HG03439 (cell line): ENCODE measurements at regions not wholly inside any gene's neighbourhood (a gene's known extent, or its start where the extent isn't known, plus 50 kb on each side); places are given as distances from the start of the nearest gene placed in this dataset.

Experiments used
- ATAC-seq: cut with Tn5 transposase; IDR thresholded peaks from one replicate; pipeline ENCODE4 v1.9.1; 2021; ENCODE audit warnings: mild to moderate bottlenecking, moderate library complexity; ENCODE audit not compliant: unreplicated experiment

- no peak for ATAC-seq
Observed at GRCh38 chr5:118692811-118693342, 295.5 kb downstream of the DTWD2 start.

GRCh38 chr5:118687661-118688621, 300.4 kb downstream of the DTWD2 start:
- ATAC-seq: no peak

DNA sequence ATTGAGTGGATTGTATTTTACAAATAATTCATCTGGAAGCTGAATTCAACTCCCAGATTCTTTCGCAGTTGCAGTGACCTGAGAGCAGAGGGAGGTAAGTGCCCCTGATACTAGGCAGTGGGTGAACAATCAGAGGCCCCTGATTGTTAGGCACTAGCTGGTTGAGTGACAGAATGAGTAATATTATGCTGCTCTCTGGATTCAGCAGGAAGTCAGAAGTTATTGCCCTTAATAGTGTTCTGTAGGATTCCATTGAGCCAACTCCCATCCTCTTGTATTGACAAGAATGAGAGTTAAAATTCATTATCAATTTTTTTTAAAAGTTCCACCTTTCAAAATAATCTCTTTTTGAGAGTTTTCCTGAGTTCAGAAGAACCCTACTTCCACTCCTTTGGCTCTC, 301.2 kb downstream of the DTWD2 start:
- no peak for ATAC-seq

DNA sequence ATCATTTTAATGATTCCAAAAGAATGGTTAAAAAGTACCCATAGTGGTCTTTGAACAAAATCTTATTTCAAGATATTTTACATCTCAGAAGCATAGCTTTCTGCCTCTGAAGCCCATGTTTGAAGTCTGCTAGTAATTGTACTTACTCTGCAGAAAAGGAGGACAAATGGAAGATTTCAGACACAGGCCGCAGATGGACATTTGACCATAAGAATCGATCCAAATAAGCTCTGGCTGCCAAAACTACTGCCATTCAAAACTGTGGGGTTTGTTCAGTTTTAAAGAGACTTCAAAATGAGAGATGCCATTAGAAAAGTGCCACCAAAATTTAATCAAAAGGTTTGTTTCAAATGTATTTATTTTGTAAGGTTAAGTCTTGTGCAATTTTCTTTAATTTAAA, 306.7 kb downstream of the DTWD2 start:
- no peak for ATAC-seq

DNA sequence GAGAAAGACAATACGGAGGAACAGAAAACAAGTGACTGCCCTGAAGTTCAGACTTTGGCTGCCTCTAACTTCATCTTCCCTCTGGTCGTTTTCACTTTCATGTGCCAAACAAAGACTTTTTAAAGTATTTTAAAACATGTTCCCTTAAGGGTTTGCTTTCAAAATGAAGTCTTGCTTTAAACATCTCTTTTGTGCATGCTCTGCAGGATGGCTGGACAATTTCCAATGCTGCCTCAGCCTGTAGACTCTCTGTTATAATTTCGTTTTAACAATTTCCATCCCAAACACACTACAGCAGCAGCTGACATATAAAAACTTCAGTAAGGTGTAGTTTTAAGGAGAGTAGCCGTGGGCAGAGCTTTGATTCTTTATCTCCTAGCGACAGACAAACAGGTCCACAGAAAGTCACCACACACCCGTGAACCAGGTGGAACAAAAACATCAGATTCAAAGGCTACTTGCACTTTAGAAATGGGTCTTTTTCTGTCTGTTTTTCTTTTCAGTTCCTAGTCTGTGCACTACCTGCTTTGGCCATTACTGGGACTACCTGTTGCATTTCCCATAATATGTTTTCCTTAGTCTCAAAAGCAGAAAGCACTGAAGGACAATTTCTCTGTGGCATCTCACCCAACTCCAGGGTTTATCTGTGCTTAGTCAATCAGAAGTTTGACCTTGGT, 308.9 kb downstream of the DTWD2 start:
- ATAC-seq: no peak

- no peak for ATAC-seq
Observed at GRCh38 chr5:118678746-118679145, 309.6 kb downstream of the DTWD2 start.

DNA sequence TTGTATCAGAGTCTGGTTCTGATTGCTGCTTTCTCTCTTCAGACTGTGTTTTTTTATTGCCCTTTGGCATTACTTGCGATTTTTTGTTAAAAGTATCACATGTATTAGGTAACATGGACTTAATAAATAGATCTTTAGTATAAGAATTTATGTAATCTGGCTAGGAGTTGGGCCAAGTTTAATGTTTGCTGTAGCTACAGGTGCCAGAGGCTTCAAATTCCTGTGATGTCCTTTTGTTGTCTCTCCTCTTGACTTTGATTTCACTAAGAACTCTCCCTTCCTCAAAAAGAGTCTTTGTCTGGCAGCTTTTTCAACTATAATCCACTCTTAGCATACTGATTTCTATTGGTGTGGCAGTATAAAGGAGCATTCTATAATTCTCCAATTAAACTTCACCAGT, 313.1 kb downstream of the DTWD2 start:
- ATAC-seq: no peak

DNA sequence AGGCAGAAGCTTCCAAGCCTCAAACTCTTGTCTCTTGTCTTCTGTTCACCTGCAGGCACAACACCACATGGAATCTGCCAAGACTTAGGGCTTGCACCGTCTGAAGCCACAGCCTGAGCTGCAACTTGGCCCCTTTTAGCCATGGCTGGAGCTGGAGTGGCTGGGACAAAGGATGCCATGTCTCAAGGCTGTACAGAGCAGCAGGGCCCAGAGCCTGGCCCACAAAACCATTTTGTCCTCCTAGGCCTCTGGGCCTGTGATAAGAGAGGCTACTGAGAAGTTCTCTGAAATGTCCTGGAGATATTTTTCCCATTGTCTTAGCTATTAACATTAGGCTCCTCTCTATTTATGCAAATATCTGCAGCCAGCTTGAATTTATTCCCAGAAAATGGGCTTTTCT, 330.8 kb downstream of the DTWD2 start:
- ATAC-seq: no peak

DNA sequence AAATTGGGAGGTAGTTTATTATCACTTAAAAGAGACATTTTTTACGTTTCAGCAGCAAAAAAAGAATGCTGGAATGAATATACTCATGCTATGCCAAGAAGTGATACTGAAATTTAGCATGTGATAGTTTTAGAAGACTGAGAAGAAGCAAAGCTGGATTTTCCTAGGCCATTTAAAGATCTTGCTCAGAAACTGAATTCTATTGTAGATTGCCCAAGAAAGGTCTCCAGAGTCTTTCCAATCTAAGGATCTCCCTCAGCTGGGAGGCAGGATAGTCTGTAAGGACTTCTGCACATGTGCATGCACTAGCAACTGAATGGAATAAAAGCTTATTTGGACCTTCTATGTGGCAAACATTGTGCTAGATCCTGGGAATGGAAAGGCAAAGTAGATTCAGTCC, 334.5 kb downstream of the DTWD2 start:
- no peak for ATAC-seq

DNA sequence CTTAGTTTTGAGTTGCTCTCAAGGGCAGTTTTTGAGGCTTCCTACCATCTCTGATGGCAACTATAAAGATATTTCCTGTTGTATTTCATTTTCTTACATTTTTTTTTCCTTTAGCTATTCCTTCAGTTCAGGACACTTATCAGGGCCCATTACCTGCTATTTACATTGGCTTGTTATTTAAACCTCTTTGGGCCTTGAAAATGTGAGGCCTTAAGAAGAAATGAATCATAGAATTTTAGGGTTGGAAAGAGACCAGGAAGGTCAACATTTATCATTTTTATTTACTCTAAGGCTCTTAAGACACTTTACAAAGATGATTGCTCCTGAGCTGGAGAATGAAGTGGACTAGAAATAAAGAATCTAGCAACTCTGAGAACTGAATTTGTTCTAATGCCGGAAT, 335.2 kb downstream of the DTWD2 start:
- no peak for ATAC-seq

DNA sequence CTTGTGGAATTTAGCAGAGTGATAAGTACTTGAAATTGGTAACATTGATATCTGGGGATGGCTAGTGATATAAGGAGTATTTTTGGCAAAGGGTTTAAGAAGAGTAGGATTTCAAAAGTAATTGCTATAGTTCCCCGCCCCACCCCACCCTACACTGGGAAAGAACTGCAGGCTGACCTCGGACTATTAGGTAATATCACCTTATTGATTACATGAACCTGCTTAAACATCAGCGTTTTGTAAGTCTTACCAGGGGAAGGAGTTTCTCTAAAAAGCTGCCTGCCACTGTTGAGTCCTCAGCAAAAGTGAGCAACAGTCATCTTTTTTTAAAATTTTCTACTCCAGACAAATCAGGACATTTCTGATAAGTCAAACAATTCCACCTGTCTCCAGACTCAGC, 337.3 kb downstream of the DTWD2 start:
- no peak for ATAC-seq

DNA sequence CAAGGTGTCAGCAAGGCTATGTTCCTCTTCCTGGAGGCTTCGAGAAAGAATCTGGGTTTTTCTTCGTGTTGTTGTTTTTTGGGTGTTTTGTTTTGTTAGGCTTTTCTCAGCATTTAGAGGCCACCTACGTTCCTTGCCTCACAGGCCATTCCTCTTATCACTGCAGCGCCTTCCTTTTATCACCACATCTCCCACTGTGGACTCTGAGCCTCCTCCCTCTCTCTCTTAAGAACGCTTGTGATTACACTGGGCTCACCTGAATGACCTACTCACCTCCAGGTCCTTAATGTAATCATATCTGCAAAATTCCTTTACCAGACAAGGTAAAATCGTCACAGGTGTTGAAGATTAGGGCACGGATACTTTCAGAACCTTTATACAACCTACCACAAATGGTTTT, 340.8 kb downstream of the DTWD2 start:
- ATAC-seq: no peak

- ATAC-seq: no peak
Observed at GRCh38 chr5:118646917-118647316, 341.4 kb downstream of the DTWD2 start.

DNA sequence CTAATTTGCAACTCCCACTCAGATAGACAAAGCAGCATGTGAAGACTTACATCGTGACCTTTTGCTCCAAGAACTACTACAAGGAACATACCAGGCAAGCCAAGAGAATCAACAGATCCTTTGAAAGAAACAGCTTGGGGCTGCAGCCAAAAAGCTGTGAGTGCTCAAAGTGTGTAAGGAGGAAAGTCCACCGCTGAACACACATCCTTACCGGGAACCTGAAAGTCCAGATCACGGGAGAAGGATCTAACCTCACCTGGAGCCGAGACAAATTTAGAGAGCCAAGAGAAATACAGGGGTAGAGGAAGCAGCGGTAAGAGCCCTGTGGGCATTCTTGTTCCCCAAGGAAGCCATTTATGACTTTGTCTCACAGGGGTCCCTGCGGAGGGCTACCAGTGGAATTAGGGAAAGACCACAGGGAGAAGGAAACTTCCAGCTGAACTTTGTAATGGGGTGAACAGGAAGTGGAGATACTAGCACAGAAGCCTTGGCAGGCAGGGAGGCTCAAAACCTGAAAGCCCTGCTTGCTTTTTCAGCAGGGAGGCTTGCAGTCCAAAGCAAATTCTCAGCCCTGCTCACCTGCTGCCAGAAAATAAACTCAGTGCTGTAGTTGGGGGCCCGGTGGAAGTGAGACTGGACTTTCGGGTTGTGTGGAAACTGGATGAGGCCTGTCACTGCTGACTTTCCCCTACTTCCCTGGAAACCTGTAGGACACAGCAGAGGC, 350.2 kb downstream of the DTWD2 start:
- ATAC-seq: no peak

DNA sequence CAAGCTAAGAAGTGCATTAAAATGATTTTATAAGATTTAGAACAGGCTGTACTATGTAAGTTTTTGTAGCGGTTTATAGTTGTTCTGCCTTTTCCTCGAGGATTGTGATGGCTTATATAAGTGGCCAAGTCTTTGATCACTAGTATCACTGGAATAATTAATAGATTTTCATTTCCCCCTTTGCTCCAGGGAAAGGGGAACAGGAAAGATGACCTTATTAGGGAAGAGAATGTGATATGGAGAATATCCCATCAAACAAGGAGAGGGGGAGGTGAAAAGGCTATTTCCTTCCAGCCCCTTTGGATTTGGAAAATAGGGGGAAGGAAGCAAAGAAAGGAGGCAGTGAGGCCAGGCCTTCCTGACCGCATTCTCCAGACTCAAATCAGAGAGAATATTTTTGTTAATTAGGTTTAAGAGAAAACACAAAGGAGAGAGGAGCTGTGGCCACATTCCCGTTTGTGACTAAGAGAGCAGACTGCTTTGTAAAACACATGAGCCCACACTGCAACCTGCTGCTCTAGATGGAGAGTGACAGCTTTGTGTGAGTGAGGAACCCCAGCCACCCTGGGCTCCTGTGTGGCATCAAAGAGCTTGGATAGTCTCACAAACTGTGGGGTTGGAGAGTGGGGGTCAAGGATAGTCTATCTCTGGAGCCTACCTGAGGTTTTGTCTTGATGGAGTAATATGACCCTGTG, 359.5 kb downstream of the DTWD2 start:
- no peak for ATAC-seq

- ATAC-seq: no peak
Observed at GRCh38 chr5:118620233-118620632, 368.1 kb downstream of the DTWD2 start.

- no peak for ATAC-seq
Observed at GRCh38 chr5:118619823-118620222, 368.5 kb downstream of the DTWD2 start.

DNA sequence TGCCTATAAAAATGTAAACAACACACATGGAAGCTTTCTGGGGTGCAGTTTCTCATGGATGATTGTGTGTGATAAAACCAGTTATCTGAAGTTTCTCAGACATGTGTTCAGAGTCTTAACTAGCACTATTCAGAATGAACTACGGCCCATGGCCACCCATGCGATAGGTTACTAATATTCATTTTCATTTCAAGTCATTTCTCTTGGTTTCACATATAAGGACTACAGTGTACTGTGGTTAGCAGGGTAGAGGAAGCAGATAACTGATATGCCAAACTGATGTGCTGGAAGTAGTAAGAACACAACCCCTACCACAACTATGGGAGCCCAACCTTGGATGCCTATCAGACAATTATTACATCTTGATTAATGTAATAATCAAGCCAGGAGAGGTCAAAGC, 372.1 kb downstream of the DTWD2 start:
- no peak for ATAC-seq

- no peak for ATAC-seq
Observed at GRCh38 chr5:118614731-118615456, 373.5 kb downstream of the DTWD2 start.

- ATAC-seq: no peak
Observed at GRCh38 chr5:118611332-118611945, 376.9 kb downstream of the DTWD2 start.
